Spleen (tissue), 11 donors: ENCODE measurements at regions not wholly inside any gene's neighbourhood (a gene's known extent, or its start where the extent isn't known, plus 50 kb on each side); places are given as distances from the start of the nearest gene placed in this dataset.

ENCODE experiments used
- DNase-seq: peaks from one replicate; pipeline ENCODE4 v3.0.0-alpha.2; 2020
- H3K27ac ChIP-seq, 8 donors: fragments of 200-600 bp; sonication (generic) in 7 of 8; 1 replicate in 4 of 8; 2 replicates in 4 of 8; pipeline versions ENCODE4 v1.5.0 to v1.8.0; 2016 to 2021; ENCODE audit warnings: inconsistent platforms in 4 of 8, mild to moderate bottlenecking in 4 of 8, moderate library complexity in 1 of 8
- H3K27me3 ChIP-seq, 7 donors: fragments of 200-600 bp; sonication (generic) in 6 of 7; replicated peaks in 1 of 7; 1 replicate in 4 of 7; 2 replicates in 3 of 7; pipeline versions ENCODE4 v1.5.0 to v1.8.0; 2016 to 2021; ENCODE audit warnings: inconsistent platforms in 3 of 7, mild to moderate bottlenecking in 1 of 7
- H3K36me3 ChIP-seq, 6 donors: fragments of 200-600 bp; sonication (generic) in 5 of 6; 1 replicate in 4 of 6; 2 replicates in 2 of 6; pipeline versions ENCODE4 v1.5.0 to v1.8.0; 2016 to 2021; ENCODE audit warnings: inconsistent platforms in 2 of 6
- H3K4me1 ChIP-seq, 6 donors: fragments of 200-600 bp; sonication (generic) in 5 of 6; 1 replicate in 3 of 6; 2 replicates in 3 of 6; pipeline versions ENCODE4 v1.5.0 to v1.8.0; 2016 to 2021; ENCODE audit warnings: inconsistent platforms in 3 of 6
- H3K4me3 ChIP-seq, 8 donors: fragments of 200-600 bp; sonication (generic) in 7 of 8; 1 replicate in 4 of 8; 2 replicates in 4 of 8; pipeline versions ENCODE4 v1.5.0 to v1.8.0; 2016 to 2021; ENCODE audit warnings: inconsistent platforms in 4 of 8, mild to moderate bottlenecking in 4 of 8, moderate library complexity in 2 of 8
- H3K9me3 ChIP-seq, 8 donors: fragments of 200-600 bp; sonication (generic) in 7 of 8; 1 replicate in 4 of 8; 2 replicates in 4 of 8; pipeline versions ENCODE4 v1.5.0 to v1.8.0; 2016 to 2021; ENCODE audit warnings: inconsistent platforms in 4 of 8
- POLR2A ChIP-seq, 3 donors: fragments of 450-650 bp; IDR thresholded peaks; one replicate each; pipeline ENCODE4 v1.5.1; 2017; ENCODE audit warnings: antibody characterized with exemption in 3 of 3, mild to moderate bottlenecking in 1 of 3
- POLR2AphosphoS5 ChIP-seq, 3 donors: sonication (generic); formaldehyde crosslinking; IDR thresholded peaks; one replicate each; pipeline ENCODE4 v1.5.1; 2017; ENCODE audit warnings: antibody characterized with exemption in 3 of 3
- WGBS, 5 donors: extraction: QIAGEN DNeasy Blood & Tissue Kit in 3 of 5; methylation state at CpG; one replicate each; pipeline versions ENCODE4 v1.1.5 to v1.1.7; 2013 to 2018; 5-methylcytosine and 5-hydroxymethylcytosine counted together
- intact Hi-C: fragments of 100-400 bp; cut with DNase I; formaldehyde crosslinking; loops from one replicate; pipeline ENCODE4 v1.15.0; 2023; ENCODE audit warnings: low total_unique reads
- TF ChIP-seq, protein P1 (sequence below), 11 experiments: fragments of 200-600 bp in 7 of 11; fragments of 450-650 bp in 4 of 11; sonication (generic) in 4 of 11; IDR thresholded peaks in 8 of 11; conservative IDR thresholded peaks in 3 of 11; 1 replicate in 7 of 11; 2 replicates in 4 of 11; pipeline versions ENCODE4 v1.4.0 to v1.8.0; 2016 to 2021; ENCODE audit warnings: antibody characterized with exemption in 11 of 11, inconsistent platforms in 4 of 11, mild to moderate bottlenecking in 1 of 11
- donor health status: healthy with polysubstance abuse.
- donor health status: DM: no; HTN: no; CAD: no; lungs with moderate emphysema.
- donor health status: DM: no; HTN: no; CAD: no.
- donor health status: Bipolar disorder and iron deficiency.
- donor health status: healthy.
- donor health status: DM: no; HTN: no; CAD: no.
- donor health status: DM: yes; HTN: yes; CAD: no.

DNA sequence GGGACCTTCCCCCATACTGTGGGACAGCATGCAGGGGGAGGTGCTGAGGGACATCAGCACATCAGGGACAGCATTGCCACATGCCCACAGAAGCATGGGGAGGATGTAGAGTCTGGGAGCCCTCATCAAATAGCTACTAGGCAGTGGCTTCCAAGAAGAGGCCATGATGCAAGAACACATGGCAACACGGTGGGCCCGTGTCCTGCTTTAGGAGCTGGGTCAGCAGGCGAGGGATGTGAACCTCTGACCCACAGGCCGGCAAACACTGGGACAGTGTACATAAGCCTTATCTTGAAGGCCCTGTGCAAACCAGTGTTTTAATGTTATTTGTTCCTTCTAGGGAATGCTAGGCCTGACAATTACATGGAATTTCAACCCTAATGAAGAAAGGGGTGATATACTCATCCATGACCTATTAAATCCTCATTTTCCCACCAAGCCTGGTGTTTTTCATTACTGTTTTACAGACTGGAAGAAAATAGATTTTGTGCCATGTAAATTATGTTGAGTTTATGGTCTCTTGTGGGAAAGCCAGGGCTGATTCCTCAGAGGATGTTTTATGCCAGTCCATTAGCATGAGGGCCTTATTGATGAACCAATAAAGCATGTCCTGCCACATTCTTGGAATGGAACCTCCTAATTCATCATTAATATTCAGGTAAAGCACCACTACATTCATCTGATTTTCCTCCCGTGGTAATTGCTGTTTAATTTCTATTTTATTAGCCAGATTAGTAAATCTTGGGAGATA is 61.7 kb upstream of the SLC25A26 start:
- no peak for DNase-seq
- TF ChIP-seq, protein P1, sequence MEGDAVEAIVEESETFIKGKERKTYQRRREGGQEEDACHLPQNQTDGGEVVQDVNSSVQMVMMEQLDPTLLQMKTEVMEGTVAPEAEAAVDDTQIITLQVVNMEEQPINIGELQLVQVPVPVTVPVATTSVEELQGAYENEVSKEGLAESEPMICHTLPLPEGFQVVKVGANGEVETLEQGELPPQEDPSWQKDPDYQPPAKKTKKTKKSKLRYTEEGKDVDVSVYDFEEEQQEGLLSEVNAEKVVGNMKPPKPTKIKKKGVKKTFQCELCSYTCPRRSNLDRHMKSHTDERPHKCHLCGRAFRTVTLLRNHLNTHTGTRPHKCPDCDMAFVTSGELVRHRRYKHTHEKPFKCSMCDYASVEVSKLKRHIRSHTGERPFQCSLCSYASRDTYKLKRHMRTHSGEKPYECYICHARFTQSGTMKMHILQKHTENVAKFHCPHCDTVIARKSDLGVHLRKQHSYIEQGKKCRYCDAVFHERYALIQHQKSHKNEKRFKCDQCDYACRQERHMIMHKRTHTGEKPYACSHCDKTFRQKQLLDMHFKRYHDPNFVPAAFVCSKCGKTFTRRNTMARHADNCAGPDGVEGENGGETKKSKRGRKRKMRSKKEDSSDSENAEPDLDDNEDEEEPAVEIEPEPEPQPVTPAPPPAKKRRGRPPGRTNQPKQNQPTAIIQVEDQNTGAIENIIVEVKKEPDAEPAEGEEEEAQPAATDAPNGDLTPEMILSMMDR (IDR thresholded peaks at IDR 0.05 in 8 of 11, conservative IDR thresholded peaks at IDR 0.05 in 3 of 11), result no peak
- TF ChIP-seq POLR2A (IDR thresholded peaks at IDR 0.05) (no peak), POLR2AphosphoS5 (IDR thresholded peaks at IDR 0.05) (no peak)
- Histone ChIP-seq H3K36me3 (no peaks in the 10 kb centered on the region), H3K27me3 (peaks cover 0 to 1% (median 0%) of the 10 kb centered on the region in 7 donors), H3K4me1 (no peaks in the 10 kb centered on the region), H3K27ac (no peak overlapping the region), H3K4me3 (no peak overlapping the region), H3K9me3 (peaks cover 0 to 4% (median under 1%) of the 10 kb centered on the region in 8 donors)
- 77 to 92% (median 88%) methylated on average over 5 of the region's 5 CpGs for WGBS, 5 donors
- intact Hi-C loops, result no loop called here

DNA sequence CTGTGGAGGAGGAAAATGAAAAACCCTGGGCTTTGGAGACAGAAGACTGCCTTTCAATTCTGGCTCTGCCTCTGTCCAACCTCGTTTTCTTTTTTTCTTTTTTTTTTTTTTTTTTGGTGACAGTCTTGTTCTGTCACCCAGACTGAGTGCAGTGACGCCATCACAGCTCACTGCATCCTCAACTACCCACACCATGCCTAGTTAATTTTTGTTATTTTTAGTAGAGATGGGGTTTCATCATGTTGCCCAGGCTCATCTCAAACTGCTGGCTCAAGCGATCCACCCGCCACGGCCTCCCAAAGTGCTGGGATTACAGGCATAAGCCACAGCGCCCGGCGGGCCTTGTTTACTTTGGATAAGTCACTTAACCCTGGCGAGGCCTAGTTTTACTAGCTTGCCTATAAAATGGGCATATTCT is 66.3 kb upstream of the SLC25A26 start:
- intact Hi-C loops, result no loop called here
- Histone ChIP-seq H3K9me3 (no peaks in the 10 kb centered on the region), H3K27me3 (peaks cover 0 to 17% (median 0%) of the 10 kb centered on the region in 7 donors), H3K4me1 (no peaks in the 10 kb centered on the region), H3K36me3 (no peaks in the 10 kb centered on the region), H3K27ac (no peak overlapping the region), H3K4me3 (peak overlapping the region in 1 of 8 donors; percentile 1)
- TF ChIP-seq POLR2AphosphoS5 (IDR thresholded peaks at IDR 0.05) (no peak), POLR2A (IDR thresholded peaks at IDR 0.05) (no peak)
- TF ChIP-seq, protein P1 (IDR thresholded peaks at IDR 0.05 in 8 of 11, conservative IDR thresholded peaks at IDR 0.05 in 3 of 11), result no peak
- 79 to 86% (median 83%) methylated on average over 9 of the region's 9 CpGs for WGBS, 5 donors
- DNase-seq, result no peak

DNA sequence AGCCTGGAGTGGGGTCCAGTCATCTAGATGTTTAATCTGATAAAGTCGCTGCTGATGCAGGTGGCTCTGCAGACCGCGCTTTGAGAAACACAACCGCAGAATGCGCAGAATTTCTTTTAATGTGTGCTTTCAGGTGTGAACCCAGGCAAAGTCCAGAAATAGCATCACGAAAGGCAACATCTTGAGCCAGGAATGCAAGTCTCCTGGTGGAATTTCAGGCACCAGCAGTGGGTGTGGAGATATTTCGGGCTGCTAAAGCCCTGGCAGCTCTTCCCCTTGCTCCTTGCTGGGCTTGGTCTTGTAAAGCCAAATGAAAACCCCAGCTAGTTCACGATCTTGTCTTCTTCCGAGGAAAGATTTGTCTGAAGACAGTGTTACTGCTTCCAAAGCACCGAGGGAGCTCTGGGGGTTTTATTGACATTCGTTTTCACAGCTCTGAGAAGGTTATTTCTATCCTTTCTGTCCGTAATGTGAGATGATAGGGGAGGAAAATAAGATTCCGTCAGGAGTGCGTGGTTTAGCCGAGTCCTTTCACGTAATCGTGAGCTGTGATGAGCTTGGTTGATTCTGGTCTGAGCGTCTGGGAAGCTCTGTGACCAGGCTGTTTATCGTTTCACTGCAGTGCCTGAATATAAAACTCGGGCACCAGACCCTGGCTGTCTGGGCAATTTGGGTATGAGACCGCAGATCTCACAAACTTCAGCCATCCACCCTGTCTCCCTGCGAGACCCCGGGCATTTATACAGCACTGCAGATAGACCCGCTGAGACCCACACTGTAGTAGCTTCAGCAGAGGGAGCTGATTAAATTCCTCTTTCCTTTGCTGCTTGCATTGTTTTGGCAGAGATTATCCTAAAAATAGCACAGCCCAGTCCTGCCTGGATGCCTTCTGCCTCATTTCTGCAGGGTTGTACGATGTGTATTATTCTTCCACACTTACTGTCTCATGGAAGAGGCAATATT is 67.0 kb upstream of the SLC25A26 start:
- H3K4me1 ChIP-seq, result no peaks in the 10 kb centered on the region
- H3K4me3 ChIP-seq, result peak overlapping the region in 1 of 8 donors; percentile 1
- no peaks in the 10 kb centered on the region for H3K9me3 ChIP-seq
- intact Hi-C loops, result no loop called here
- TF ChIP-seq, protein P1 (IDR thresholded peaks at IDR 0.05 in 8 of 11, conservative IDR thresholded peaks at IDR 0.05 in 3 of 11), result no peak
- TF ChIP-seq POLR2A (IDR thresholded peaks at IDR 0.05) (no peak), POLR2AphosphoS5 (IDR thresholded peaks at IDR 0.05) (no peak)
- 60 to 71% (median 66%) methylated on average over 25 of the region's 25 CpGs for WGBS, 5 donors
- no peak overlapping the region for H3K27ac ChIP-seq
- no peak for DNase-seq
- peaks cover 0 to 17% (median 0%) of the 10 kb centered on the region in 7 donors for H3K27me3 ChIP-seq
- H3K36me3 ChIP-seq, result no peaks in the 10 kb centered on the region

DNA sequence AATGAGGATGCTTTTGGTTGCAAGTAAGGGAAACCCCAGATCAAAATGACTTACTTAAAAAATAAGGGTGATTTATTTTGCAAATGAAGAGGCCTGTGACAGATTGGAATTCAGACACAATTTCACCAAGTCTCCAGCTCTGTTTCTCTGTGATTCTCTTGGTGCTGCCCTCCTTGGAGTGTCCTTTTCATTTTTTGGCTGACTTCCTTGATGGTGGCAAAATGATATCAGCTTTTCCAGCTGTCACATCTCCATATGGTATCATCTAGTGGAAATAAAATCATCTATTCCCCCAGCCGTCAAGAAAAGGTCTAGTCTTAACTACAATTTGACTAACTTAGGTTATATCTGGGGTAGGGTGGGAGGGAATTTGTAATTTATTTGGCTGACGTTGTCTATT is 68.5 kb upstream of the SLC25A26 start:
- 70 to 90% (median 88%) methylated on average over 2 of the region's 2 CpGs for WGBS, 5 donors
- H3K27ac ChIP-seq, result no peak overlapping the region
- peaks cover 0 to 17% (median 0%) of the 10 kb centered on the region in 7 donors for H3K27me3 ChIP-seq
- intact Hi-C loops, result no loop called here
- TF ChIP-seq, protein P1 (IDR thresholded peaks at IDR 0.05 in 8 of 11, conservative IDR thresholded peaks at IDR 0.05 in 3 of 11), result no peak
- TF ChIP-seq POLR2AphosphoS5 (IDR thresholded peaks at IDR 0.05) (no peak), POLR2A (IDR thresholded peaks at IDR 0.05) (no peak)
- H3K4me3 ChIP-seq, result no peak overlapping the region
- H3K4me1 ChIP-seq, result no peaks in the 10 kb centered on the region
- no peaks in the 10 kb centered on the region for H3K36me3 ChIP-seq
- DNase-seq, result no peak
- H3K9me3 ChIP-seq, result no peaks in the 10 kb centered on the region
